Cardiac muscle cell (in vitro differentiated cells and primary cell): ENCODE measurements at regions not wholly inside any gene's neighbourhood (a gene's known extent, or its start where the extent isn't known, plus 50 kb on each side); places are given as distances from the start of the nearest gene placed in this dataset.

ENCODE experiments used
- DNase-seq, 2 donors: peaks; one replicate each; pipeline versions ENCODE4 v3.0.0 to v3.0.0-alpha.2; 2010 to 2017; ENCODE audit warnings: low read depth in 1 of 2, low spot score in 1 of 2
- H3K27ac ChIP-seq: fragments of 200-600 bp; sonication (generic); 2 replicates; pipeline ENCODE4 v1.5.1; 2016
- H3K27me3 ChIP-seq: fragments of 200-600 bp; sonication (generic); 2 replicates; pipeline ENCODE4 v1.6.0; 2016; ENCODE audit warnings: control low read depth
- H3K36me3 ChIP-seq: fragments of 200-600 bp; sonication (generic); 2 replicates; pipeline ENCODE4 v1.5.1; 2016; ENCODE audit warnings: control low read depth
- H3K4me1 ChIP-seq: fragments of 200-600 bp; sonication (generic); 2 replicates; pipeline ENCODE4 v1.8.1; 2017; ENCODE audit warnings: low read depth, mild to moderate bottlenecking, mixed run types
- H3K4me3 ChIP-seq: fragments of 200-600 bp; sonication (generic); 2 replicates; pipeline ENCODE4 v1.5.1; 2016; ENCODE audit warnings: mild to moderate bottlenecking
- H3K9me3 ChIP-seq: fragments of 200-600 bp; sonication (generic); 2 replicates; pipeline ENCODE4 v1.5.1; 2017; ENCODE audit warnings: low read depth, mild to moderate bottlenecking, control low read depth
- TF ChIP-seq, protein P1 (sequence below): IDR thresholded peaks from 2 replicates; pipeline ENCODE4 v1.5.1; 2012; ENCODE audit warnings: low read depth, mild to moderate bottlenecking, low read length

DNA sequence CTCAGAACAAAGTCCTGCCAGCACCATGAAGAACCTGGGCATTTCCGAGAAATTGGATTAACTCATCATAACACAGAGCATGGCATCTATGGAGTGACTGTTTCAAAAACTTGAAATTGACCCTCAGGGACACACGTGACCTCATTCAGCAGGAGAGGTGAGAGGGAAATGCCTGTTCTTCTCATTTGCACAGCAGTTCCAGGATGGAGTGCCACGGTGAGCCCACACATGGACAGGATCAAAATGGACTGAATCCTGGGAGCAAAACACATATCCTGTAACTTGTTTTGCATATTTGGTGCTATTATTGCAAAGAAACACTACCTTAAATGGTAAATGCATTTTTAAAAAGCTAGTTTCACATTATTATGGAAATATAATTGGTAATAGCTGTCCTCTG lies 256.1 kb upstream of the IRX2 start:
- H3K36me3 ChIP-seq, result no peaks in the 10 kb centered on the region
- no peaks in the 10 kb centered on the region for H3K27me3 ChIP-seq
- no peak for DNase-seq
- H3K27ac ChIP-seq, result no peak overlapping the region
- TF ChIP-seq, protein P1, sequence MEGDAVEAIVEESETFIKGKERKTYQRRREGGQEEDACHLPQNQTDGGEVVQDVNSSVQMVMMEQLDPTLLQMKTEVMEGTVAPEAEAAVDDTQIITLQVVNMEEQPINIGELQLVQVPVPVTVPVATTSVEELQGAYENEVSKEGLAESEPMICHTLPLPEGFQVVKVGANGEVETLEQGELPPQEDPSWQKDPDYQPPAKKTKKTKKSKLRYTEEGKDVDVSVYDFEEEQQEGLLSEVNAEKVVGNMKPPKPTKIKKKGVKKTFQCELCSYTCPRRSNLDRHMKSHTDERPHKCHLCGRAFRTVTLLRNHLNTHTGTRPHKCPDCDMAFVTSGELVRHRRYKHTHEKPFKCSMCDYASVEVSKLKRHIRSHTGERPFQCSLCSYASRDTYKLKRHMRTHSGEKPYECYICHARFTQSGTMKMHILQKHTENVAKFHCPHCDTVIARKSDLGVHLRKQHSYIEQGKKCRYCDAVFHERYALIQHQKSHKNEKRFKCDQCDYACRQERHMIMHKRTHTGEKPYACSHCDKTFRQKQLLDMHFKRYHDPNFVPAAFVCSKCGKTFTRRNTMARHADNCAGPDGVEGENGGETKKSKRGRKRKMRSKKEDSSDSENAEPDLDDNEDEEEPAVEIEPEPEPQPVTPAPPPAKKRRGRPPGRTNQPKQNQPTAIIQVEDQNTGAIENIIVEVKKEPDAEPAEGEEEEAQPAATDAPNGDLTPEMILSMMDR, result no peak
- H3K9me3 ChIP-seq, result no peaks in the 10 kb centered on the region
- H3K4me3 ChIP-seq, result no peak overlapping the region
- H3K4me1 ChIP-seq, result no peaks in the 10 kb centered on the region

DNA sequence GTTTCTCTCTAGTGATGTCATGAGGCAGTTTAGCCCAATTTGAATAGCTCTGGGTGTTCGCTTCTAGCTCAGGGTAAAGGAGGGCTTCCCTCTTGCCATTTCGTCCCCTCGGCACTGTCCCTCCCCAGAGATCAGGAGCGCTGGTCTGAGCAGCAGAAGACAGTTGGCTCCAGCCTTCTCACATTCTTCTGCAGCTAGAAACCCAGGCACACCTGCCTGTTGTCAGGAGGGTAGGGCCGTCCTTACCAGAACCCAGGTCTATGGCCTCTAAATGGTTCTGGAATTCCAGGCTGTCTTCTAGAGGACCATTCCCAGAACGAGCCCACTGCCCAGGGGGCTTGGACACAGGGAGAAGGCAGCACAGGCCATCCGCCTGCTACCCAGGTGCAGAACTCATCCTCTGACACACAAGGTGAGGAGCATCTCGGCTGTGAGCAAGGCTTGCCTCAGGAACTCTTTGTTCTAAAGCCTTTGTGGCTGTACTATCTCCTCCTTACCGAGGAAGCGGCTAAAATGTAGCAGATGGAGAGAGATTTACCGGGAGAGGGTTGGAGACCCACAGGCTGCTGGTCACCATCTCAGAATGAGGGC lies 255.6 kb upstream of the IRX2 start:
- no peaks in the 10 kb centered on the region for H3K36me3 ChIP-seq
- no peak overlapping the region for H3K4me3 ChIP-seq
- TF ChIP-seq, protein P1, result no peak
- H3K27ac ChIP-seq, result no peak overlapping the region
- H3K9me3 ChIP-seq, result no peaks in the 10 kb centered on the region
- no peaks in the 10 kb centered on the region for H3K27me3 ChIP-seq
- no peak for DNase-seq
- no peaks in the 10 kb centered on the region for H3K4me1 ChIP-seq

DNA sequence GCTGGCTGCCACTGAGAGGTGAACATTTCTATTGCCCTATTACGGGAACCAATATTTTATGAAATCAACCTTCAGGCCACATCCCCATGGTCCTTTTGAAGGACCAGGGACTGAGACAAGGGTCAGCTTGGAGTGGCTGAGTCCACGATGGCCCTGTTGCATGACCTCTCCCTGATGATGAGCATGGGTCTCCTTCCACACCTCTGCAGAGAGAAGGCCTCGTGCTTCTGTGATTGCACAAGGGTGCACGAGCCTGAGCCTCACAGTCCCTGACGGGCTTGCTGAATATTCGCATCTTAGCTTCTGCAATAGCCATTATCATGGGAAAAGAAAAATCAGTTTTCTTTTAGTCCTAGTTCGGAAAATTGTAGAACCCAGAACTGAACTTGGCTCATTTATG lies 255.0 kb upstream of the IRX2 start:
- DNase-seq, result no peak
- H3K4me3 ChIP-seq, result no peak overlapping the region

DNA sequence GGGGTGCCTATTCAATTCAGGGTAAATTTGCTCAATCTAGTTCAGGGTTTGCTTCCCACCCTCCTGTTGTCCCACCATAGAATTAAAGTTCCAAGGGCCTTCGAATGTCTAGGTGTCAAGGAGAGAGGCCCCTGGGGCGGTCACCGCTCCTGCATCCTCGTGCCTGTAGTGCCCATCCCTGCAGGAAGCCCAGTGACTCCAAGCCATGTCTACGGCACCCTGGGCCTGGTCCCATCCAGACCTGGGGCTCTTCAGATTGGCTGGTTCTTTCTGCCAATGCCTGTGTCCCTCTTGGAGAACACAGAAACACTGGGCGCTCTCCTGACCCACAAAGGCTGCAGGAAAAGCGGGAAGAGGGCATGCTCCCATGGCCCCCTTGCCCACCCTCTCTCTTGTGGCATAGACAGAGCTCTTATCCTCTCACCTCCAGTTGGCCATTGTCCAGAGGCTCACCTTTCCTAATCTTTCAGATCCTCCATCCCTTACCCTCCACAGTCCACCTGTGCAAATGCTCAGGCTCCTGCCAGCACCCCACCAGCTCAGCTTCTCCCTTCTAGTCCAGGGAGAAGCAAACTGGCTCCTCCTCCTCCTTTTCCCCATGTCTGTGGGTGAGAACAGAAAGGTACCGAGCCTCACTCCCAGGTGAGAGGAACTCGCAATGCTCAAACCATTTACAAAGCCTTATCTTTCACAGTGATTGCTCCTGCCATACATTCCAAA lies 253.0 kb upstream of the IRX2 start:
- DNase-seq, result no peak
- Histone ChIP-seq H3K27me3 (no peaks in the 10 kb centered on the region), H3K4me3 (no peak overlapping the region), H3K27ac (no peak overlapping the region), H3K36me3 (no peaks in the 10 kb centered on the region), H3K4me1 (no peaks in the 10 kb centered on the region), H3K9me3 (no peaks in the 10 kb centered on the region)
- TF ChIP-seq, protein P1, result no peak

More for the DNA sequence above, 255.0 kb upstream of the IRX2 start:
- Histone ChIP-seq H3K9me3 (no peaks in the 10 kb centered on the region), H3K36me3 (no peaks in the 10 kb centered on the region), H3K4me1 (no peaks in the 10 kb centered on the region), H3K27me3 (no peaks in the 10 kb centered on the region), H3K27ac (no peak overlapping the region)
- TF ChIP-seq, protein P1, result no peak

DNA sequence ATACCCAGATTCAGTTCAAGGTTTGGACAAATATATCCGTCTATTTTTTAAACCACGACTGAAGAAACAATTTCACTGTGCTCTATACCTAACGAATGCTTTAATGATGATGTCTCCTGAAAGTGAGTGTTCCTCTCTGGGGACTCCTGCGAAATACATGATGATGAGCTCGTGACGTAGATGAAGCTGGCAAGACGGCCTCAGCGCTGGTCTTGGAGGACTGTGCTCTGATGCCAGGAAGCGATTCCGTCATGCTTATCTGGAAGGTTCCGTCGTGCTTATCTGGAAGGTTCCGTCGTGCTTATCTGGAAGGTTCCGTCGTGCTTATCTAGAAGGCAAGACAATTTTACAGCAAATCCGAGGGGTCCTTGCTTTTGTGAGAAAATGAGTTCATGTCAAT lies 250.8 kb upstream of the IRX2 start:
- H3K4me3 ChIP-seq, result no peak overlapping the region
- H3K36me3 ChIP-seq, result no peaks in the 10 kb centered on the region
- DNase-seq, result no peak
- H3K4me1 ChIP-seq, result peaks cover 11% of the 10 kb centered on the region
- no peaks in the 10 kb centered on the region for H3K27me3 ChIP-seq
- TF ChIP-seq, protein P1, result no peak
- H3K9me3 ChIP-seq, result no peaks in the 10 kb centered on the region
- H3K27ac ChIP-seq, result no peak overlapping the region
